GM12892 (cell line): ENCODE measurements at regions not wholly inside any gene's neighbourhood (a gene's known extent, or its start where the extent isn't known, plus 50 kb on each side); places are given as distances from the start of the nearest gene placed in this dataset.

Experiments used
- POLR2A ChIP-seq: IDR thresholded peaks from 2 replicates; pipeline ENCODE4 v1.6.1; 2011; ENCODE audit warnings: low read depth, low read length, control low read depth
- POLR2AphosphoS5 ChIP-seq: IDR thresholded peaks from 2 replicates; pipeline ENCODE4 v1.6.1; 2011; ENCODE audit warnings: low read depth, low read length, control low read depth

- no peak for TF ChIP-seq POLR2AphosphoS5
- TF ChIP-seq POLR2A: no peak
These were observed 351.2 kb upstream of the SGO1 start for GRCh38 chr3:20537234-20537633.
